MV-4-11 (cell line): ENCODE measurements at regions not wholly inside any gene's neighbourhood (a gene's known extent, or its start where the extent isn't known, plus 50 kb on each side); places are given as distances from the start of the nearest gene placed in this dataset.
"Not testable (repeated sequence)": the region's sequence is repeated elsewhere in the genome, so short reads cannot be mapped to it uniquely, and the experiment has no call there.

Source experiments
- DNase-seq: peaks from one replicate; lab custom pipeline; 2025; lab: John Stamatoyannopoulos, UW

DNA sequence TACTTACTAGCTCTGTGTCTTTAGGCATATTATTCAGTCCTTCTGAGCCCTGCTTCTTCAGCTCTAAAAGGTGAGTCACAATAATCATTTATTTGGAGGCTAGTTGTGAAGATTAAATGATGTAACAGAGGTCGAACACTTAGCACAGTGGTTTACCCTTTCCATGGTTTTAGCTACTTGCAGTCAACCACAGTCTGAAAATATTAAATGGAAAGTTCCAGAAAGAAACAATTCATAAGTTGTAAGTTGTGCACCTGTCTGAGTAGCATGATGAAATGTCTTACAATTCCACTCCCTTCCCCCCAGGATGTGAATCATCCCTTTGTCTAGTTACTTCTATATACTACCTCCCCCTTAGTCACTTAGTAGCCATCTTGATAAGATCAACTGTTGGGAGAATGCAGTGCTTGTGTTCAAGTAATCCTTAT lies 217.6 kb upstream of the THUMPD2 start:
- DNase-seq: peak; percentile 64

DNA sequence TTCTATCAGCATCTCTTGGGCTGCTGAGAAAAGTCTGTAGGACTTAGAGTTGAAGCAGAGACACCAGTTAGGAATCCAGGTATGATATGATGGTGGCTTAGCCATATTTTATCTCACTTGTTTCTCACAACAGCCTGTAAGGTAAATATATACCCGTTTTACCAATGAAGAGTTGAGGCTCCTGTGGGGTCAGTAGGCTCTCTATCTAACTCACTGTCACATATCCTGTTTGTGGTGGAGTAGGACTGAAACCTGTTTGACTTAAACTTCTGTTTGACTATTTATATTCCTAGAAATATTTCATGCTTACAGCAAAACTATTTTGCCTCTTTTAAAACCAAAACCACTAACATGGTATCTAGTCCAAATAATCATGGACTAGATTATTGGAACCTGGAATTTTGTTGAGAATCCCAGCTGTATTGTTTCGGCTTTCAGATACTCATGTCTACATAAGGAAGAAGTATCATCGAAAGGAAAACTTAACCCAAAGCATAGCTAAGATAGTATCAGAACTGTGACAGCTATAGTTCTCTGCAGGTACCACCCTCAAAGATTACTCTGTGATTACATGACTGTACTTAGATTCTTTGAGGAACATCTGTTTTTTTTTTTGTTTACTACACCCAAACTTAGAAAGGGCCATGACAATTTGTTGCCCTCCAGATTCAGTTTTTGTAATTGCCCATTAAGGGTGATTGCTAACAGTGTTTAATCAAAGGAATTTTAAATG lies 216.1 kb upstream of the THUMPD2 start:
- no peak for DNase-seq

- no peak for DNase-seq
Measured at GRCh38 chr2:39994151-39994550, 215.1 kb upstream of the THUMPD2 start.

- DNase-seq: no peak
Measured at GRCh38 chr2:39991298-39991697, 212.2 kb upstream of the THUMPD2 start.

GRCh38 chr2:39990335-39990900 lies 211.4 kb upstream of the THUMPD2 start:
- no peak for DNase-seq

DNA sequence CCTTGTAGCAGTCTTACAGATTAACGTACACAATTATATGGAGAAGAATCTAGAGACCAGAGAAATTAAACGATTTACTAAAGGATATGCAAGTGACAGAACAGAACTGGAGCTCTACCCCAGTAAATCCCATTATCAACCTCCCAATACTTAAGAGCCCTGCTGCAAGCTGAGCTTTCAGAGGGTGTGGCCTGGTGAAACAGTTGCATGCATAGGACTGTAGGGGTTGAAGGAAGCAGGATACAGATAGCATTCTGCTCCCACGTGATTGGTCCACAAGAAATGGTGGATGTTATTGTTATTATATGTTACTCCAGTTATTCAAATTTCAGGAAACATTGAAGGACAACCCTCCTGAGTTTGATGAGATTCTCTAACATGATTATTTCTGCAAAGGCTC lies 210.8 kb upstream of the THUMPD2 start:
- DNase-seq: no peak

GRCh38 chr2:39981883-39982311 lies 202.8 kb upstream of the THUMPD2 start:
- no peak for DNase-seq

- DNase-seq: no peak
Measured at GRCh38 chr2:39975476-39976020, 196.5 kb upstream of the THUMPD2 start.

DNA sequence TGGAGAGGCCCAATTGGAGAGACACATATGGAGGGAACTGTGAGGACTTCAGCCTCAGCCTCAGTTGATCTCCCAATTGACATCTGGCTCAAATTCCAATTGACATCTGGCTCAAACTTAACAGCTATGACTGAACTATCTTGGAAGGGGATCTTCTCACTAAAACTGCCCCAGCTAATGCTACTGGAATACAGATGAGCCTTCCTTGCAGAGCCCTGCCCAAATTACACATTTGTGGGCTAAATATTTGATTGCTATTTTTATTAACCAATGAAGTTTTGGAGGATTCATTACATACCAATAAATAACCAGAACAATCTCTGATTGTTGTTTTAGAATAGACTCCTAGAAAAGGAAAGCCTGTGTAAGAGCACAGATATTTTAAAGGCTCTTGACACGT lies 189.0 kb upstream of the THUMPD2 start:
- no peak for DNase-seq

- DNase-seq: not testable (repeated sequence)
Measured at GRCh38 chr2:39960681-39961080, 181.6 kb upstream of the THUMPD2 start.

DNA sequence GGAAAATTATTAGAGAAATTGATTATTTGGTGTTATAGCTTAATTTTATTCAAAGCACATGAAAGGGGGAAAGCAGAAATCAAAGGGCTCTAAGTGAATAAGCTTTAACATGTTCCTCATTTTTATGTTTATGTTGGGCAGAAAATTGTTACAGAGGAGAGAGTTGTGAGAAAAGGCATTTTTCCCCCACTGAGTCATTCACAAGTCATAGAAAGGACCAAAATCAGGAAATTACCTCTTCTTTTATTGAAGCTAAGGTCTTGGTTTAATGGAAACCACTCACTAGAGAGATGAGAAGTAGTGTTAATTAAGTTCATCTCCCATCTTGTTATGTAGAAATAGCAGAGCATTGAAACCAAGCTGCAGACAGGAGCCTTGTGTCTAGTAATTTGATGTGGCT lies 175.3 kb upstream of the THUMPD2 start:
- DNase-seq: no peak

- no peak for DNase-seq
Measured at GRCh38 chr2:39949131-39949530, 170.1 kb upstream of the THUMPD2 start.

GRCh38 chr2:39948016-39948719 lies 169.1 kb upstream of the THUMPD2 start:
- DNase-seq: no peak

DNA sequence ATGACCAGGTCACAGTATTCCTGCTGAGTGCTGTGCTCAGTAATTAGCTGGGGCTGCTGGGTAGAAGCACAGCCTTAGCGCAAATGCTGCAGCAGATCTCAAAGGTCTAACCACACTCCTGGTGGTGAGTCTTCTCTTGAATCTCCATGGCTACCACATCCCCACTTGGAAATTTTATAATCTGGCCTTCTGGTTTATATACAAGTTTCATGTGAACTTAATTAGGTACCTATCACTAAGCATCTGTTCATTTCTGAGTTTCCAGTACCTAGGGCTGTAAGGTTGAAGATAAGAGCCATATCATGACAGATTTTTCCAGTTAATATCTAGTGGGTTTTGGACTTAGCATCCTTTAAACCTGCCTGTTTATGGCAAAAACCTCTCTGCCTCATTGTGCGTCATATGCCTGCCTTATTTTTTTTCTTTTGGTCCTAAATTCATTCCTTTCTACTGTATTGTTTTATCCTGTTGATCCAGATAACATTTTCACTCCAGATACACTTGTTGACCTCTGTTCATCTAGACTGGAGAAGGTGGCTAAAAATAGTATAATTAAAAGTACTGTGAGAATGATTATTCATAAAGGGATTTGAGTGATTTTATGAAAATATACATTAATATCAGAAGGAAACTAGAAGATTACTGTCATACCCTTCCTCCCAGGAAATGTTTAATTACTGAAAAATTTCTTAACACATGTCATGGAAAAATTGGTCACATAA lies 168.4 kb upstream of the THUMPD2 start:
- DNase-seq: no peak

DNA sequence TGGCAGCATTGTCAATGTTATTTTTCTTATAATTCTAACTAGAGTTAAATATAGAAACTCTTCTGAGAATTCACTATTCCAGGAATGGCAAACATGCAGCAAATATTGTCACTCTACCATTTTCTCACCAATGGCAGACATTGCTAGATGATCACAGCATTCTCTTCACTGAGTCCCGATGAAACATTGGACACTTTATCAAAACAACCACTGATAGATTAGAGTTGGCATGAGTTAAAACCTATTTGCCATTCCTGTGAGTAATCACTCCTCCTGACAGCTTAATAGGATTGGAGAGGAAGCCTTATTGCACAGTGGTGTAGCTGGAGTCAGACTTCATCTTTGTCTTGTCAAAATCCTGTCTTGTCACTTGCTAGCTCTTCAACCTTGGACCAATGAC lies 163.9 kb upstream of the THUMPD2 start:
- no peak for DNase-seq

DNA sequence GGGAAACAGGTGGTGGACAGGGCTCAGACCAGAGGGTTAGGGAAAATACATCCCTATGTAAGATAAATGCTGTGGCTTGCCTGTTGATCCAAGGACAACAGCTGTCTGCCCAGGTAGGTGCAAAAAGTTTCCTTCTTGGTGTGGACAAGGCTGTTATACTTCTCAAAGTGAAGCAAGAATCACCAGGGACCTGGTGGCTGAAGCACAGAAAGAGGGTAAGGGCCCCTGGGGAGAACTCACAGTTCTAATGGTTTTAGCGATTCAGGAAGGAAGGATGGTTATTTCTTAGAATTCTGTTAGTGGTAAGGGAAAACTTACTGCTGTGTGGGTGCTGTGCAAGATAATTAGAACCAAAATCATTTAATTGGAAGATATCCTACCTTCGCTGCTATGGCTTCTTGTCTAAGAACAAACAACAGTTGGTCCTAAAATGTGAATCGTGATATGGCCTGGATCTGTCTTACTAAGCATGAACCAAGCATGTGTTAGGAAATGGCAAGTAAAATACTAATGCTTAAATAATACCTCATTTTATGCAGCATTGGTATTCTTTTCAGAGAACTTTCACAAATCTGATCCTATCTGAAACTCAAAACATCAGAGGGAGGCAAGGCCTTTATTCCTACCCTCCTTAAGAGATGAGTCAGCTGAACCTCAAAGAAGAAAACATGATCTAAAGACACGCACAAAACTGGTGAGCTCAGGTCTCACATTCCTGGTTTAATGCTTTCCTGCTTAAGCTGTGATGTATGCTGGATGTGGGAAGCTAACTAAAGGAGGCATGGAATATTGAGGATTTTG lies 159.2 kb upstream of the THUMPD2 start:
- no peak for DNase-seq

GRCh38 chr2:39937621-39938020 lies 158.6 kb upstream of the THUMPD2 start:
- DNase-seq: no peak

DNA sequence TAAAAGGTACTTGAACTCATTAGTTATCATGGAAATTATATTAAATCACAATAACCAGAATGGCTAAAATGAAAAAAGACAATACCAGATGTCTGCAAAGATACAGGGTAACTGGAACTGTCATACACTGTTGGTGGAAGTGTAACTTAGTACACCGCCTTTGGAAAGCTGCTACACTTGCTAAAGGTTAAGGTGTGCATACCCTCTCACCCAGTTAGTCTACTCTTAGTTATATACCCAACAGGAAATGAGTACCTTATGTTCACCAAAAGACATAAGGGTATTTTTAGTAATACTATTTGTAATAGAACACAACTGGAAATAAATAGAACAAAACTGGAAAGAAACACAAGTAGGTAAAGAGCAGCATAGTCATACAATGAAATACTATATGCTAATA lies 155.8 kb upstream of the THUMPD2 start:
- DNase-seq: no peak

DNA sequence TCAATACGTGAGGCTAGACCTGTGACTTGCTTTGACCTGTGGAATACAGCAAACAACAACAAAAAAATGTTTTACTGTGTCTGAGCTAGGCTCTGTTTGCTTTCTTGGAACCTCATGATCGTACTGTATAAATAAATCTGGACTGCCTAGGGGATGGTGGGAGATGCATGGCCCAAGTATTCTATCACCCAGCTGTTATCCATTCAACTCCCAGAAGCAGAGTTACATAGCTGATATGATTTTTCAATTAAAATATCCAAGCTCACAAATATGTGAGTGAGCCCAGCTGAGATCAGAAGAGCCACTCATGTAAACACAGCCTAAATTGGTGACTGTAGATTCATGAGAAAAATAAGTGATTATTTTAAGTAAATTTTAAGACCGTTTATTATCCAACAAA lies 154.1 kb upstream of the THUMPD2 start:
- DNase-seq: no peak

- no peak for DNase-seq
Measured at GRCh38 chr2:39932198-39932597, 153.1 kb upstream of the THUMPD2 start.

DNA sequence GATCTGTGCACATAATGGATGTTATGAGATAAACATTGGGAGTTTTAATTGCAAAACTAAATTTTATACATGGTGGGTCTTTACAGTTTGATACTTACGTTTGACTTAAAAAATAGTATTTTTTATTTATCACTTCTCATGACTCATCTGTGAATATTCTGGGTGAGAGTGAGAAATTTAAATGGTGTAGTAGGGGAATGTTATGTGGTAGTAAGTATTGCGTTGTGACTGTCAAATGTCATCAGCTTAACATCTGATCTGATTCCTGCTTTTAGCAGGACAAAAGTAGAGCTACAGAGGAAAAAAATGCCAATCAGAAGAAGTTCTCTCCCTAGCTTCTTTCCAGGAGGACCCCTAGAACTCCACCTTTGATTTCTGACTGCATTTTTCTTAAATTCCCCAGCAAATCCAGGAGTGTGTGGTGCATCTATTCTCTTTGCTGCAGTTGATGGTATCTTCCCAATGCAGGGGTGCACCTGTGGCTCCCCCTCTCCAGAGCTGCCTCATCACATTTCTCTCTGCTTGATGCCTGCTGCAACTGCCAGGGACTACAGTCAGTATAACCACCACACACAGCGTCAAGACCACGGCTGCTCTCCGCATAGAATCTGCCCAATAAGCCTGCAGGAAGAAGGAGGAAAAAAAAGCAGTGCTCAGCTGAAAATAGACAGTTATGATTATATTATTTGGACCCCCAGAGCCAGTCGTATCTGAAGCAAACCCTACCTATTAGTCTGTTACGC lies 151.3 kb upstream of the THUMPD2 start:
- DNase-seq: no peak
